RWPE2 (cell line): ENCODE measurements at regions not wholly inside any gene's neighbourhood (a gene's known extent, or its start where the extent isn't known, plus 50 kb on each side); places are given as distances from the start of the nearest gene placed in this dataset.
"Not testable (repeated sequence)": the region's sequence is repeated elsewhere in the genome, so short reads cannot be mapped to it uniquely, and the experiment has no call there.

ENCODE experiments used
- ATAC-seq: fragments of 200-7000 bp; cut with Tn5 transposase; 3 replicates; pipeline ENCODE4 v1.9.1; 2021; ENCODE audit warnings: low read depth
- DNase-seq: peaks from one replicate; pipeline ENCODE4 v3.0.0-alpha.2; 2020; ENCODE audit warnings: low spot score
- H3K27ac ChIP-seq: fragments of 450-650 bp; 2 replicates; pipeline ENCODE4 v1.5.1; 2017; ENCODE audit warnings: mild to moderate bottlenecking; ENCODE audit not compliant: poor library complexity, severe bottlenecking
- H3K27me3 ChIP-seq: fragments of 250-450 bp; sonication (Bioruptor Pico); 2 replicates; pipeline ENCODE4 v1.5.1; 2021; ENCODE audit warnings: mild to moderate bottlenecking, moderate library complexity; ENCODE audit not compliant: insufficient read depth, poor library complexity, severe bottlenecking
- H3K36me3 ChIP-seq: fragments of 250-450 bp; sonication (Bioruptor Pico); 2 replicates; pipeline ENCODE4 v1.5.1; 2020; ENCODE audit warnings: low read depth, mild to moderate bottlenecking, moderate library complexity
- H3K4me1 ChIP-seq: fragments of 250-450 bp; sonication (Bioruptor Pico); 2 replicates; pipeline ENCODE4 v1.5.1; 2021; ENCODE audit warnings: mild to moderate bottlenecking, moderate library complexity; ENCODE audit not compliant: insufficient read depth, poor library complexity, severe bottlenecking
- H3K4me3 ChIP-seq: fragments of 250-450 bp; sonication (Bioruptor Pico); 2 replicates; pipeline ENCODE4 v1.5.1; 2021; ENCODE audit warnings: mild to moderate bottlenecking, moderate library complexity; ENCODE audit not compliant: severe bottlenecking
- H3K9me3 ChIP-seq: fragments of 250-450 bp; sonication (Bioruptor Pico); 2 replicates; pipeline ENCODE4 v1.5.1; 2021; ENCODE audit warnings: mild to moderate bottlenecking, moderate library complexity; ENCODE audit not compliant: severe bottlenecking
- CTCF ChIP-seq: fragments of 450-650 bp; IDR thresholded peaks from one replicate; pipeline ENCODE4 v1.5.1; 2017; ENCODE audit warnings: mild to moderate bottlenecking, moderate library complexity; ENCODE audit not compliant: poor library complexity, severe bottlenecking

GRCh38 chr10:126758867-126759266, 88.4 kb upstream of the C10orf90 start:
- Histone ChIP-seq H3K27ac (no peak overlapping the region), H3K9me3 (no peaks in the 10 kb centered on the region), H3K36me3 (no peaks in the 10 kb centered on the region), H3K4me1 (no peaks in the 10 kb centered on the region), H3K27me3 (no peaks in the 10 kb centered on the region), H3K4me3 (no peak overlapping the region)
- ATAC-seq (no peak), DNase-seq (no peak)
- no peak for TF ChIP-seq CTCF

GRCh38 chr10:126759531-126759930, 89.0 kb upstream of the C10orf90 start:
- TF ChIP-seq CTCF: no peak
- H3K4me3 ChIP-seq: no peak overlapping the region
- no peak for ATAC-seq

GRCh38 chr10:126766646-126767045, 96.2 kb upstream of the C10orf90 start:
- H3K27me3 ChIP-seq, H3K4me3 ChIP-seq, H3K36me3 ChIP-seq, H3K27ac ChIP-seq, H3K4me1 ChIP-seq, H3K9me3 ChIP-seq, DNase-seq, ATAC-seq: not testable (repeated sequence)

More at GRCh38 chr10:126759531-126759930, 89.0 kb upstream of the C10orf90 start:
- no peaks in the 10 kb centered on the region for H3K9me3 ChIP-seq
- no peak overlapping the region for H3K27ac ChIP-seq
- no peak for DNase-seq
- H3K4me1 ChIP-seq: no peaks in the 10 kb centered on the region
- no peaks in the 10 kb centered on the region for H3K36me3 ChIP-seq
- no peaks in the 10 kb centered on the region for H3K27me3 ChIP-seq

- Histone ChIP-seq H3K27ac (no peak overlapping the region), H3K4me3 (no peak overlapping the region), H3K9me3 (no peaks in the 10 kb centered on the region), H3K36me3 (no peaks in the 10 kb centered on the region), H3K4me1 (no peaks in the 10 kb centered on the region), H3K27me3 (no peaks in the 10 kb centered on the region)
- ATAC-seq (no peak), DNase-seq (no peak)
- TF ChIP-seq CTCF: no peak
Measured at GRCh38 chr10:126770809-126771208, 100.3 kb upstream of the C10orf90 start.

GRCh38 chr10:126776168-126776567, 105.7 kb upstream of the C10orf90 start:
- H3K36me3 ChIP-seq: no peaks in the 10 kb centered on the region
- no peaks in the 10 kb centered on the region for H3K9me3 ChIP-seq
- no peaks in the 10 kb centered on the region for H3K4me1 ChIP-seq
- ATAC-seq (no peak), DNase-seq (no peak)
- no peak overlapping the region for H3K27ac ChIP-seq
- TF ChIP-seq CTCF: no peak
- H3K4me3 ChIP-seq: no peak overlapping the region
- H3K27me3 ChIP-seq: no peaks in the 10 kb centered on the region
